IPS-18c (cell line): ENCODE measurements at regions not wholly inside any gene's neighbourhood (a gene's known extent, or its start where the extent isn't known, plus 50 kb on each side); places are given as distances from the start of the nearest gene placed in this dataset.

Experiments used
- H3K4me3 ChIP-seq: 2 replicates; pipeline ENCODE4 v1.7.0; 2013; ENCODE audit warnings: low read depth, mild to moderate bottlenecking, low read length, moderate library complexity; ENCODE audit not compliant: insufficient read depth
- H3K9me3 ChIP-seq: one replicate; pipeline ENCODE4 v1.6.1; 2013; ENCODE audit warnings: mild to moderate bottlenecking, low read length, moderate library complexity; ENCODE audit not compliant: control insufficient read depth, insufficient read depth

DNA sequence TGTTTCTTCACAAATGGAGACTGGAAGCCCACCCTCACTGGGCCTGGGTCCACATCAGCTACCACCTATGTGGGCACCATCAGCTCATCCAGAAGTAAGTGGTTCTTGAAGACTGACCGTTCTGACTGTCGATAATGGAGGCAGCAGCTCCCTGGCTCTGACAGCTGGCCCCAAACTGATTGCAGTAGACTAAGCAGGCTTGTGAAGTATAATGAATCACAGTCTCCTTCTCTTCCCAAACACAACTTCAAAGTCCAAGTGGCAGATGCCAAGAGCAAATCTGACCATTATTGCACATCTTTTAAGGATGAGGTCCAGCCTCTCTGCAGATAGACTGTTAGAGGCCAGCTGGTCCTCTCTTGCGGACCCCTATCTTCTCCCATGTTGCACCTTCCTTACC, 574.4 kb upstream of the KLF12 start:
- no peak overlapping the region for H3K4me3 ChIP-seq

DNA sequence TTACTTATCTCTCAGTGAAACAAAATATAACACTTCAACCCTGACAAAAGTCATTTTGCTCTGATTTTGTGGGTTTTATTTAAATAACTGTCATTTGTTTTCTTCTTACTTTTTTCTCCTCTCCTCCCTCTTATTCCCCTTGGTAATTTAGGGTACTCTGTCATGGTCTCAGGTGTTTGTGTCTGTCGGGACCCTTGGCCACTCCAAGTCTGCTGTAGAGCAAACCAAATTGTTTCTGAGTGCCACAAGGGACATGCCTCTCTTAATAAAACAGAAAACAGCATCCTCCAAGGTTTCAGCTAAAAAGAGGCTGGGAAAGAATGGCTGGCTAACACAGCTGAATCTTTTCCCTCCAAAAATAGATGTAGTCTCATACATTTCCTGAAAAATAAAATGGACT, 573.1 kb upstream of the KLF12 start:
- H3K4me3 ChIP-seq: no peak overlapping the region
- no peaks in the 10 kb centered on the region for H3K9me3 ChIP-seq

More for the DNA sequence above, 574.4 kb upstream of the KLF12 start:
- H3K9me3 ChIP-seq: no peaks in the 10 kb centered on the region

- Histone ChIP-seq H3K4me3 (no peak overlapping the region), H3K9me3 (no peaks in the 10 kb centered on the region)
These were observed 572.6 kb upstream of the KLF12 start for GRCh38 chr13:74706801-74707200.

GRCh38 chr13:74705438-74705837, 571.2 kb upstream of the KLF12 start:
- no peak overlapping the region for H3K4me3 ChIP-seq
- no peaks in the 10 kb centered on the region for H3K9me3 ChIP-seq

- Histone ChIP-seq H3K4me3 (no peak overlapping the region), H3K9me3 (no peaks in the 10 kb centered on the region)
These were observed 569.7 kb upstream of the KLF12 start for GRCh38 chr13:74703855-74704387.

- H3K4me3 ChIP-seq: no peak overlapping the region
These were observed 562.1 kb upstream of the KLF12 start for GRCh38 chr13:74696148-74696922.

GRCh38 chr13:74695021-74695800, 561.0 kb upstream of the KLF12 start:
- H3K4me3 ChIP-seq: no peak overlapping the region

More at GRCh38 chr13:74696148-74696922, 562.1 kb upstream of the KLF12 start:
- H3K9me3 ChIP-seq: no peaks in the 10 kb centered on the region

GRCh38 chr13:74687442-74688182, 553.4 kb upstream of the KLF12 start:
- H3K9me3 ChIP-seq: no peaks in the 10 kb centered on the region
- H3K4me3 ChIP-seq: no peak overlapping the region

More at GRCh38 chr13:74695021-74695800, 561.0 kb upstream of the KLF12 start:
- H3K9me3 ChIP-seq: no peaks in the 10 kb centered on the region

GRCh38 chr13:74683411-74683810, 549.2 kb upstream of the KLF12 start:
- Histone ChIP-seq H3K4me3 (no peak overlapping the region), H3K9me3 (no peaks in the 10 kb centered on the region)

DNA sequence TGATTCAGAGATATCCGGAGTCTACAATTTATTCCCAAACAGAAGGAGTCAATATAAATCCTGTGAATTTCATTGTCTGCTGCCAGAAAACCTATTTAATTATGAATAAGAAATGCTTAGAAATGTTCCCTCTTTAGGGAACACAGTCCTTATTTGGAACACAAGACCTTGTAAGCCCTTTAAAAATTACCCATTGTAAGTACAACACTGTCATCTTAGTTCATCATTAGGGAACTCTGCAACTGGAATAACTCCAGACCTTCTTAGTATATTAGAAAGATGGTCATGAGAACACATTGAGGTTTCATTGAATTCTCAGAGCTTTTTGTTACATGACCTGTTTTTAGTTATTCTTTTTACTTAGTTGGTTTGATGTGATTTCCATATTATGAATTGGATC, 548.5 kb upstream of the KLF12 start:
- Histone ChIP-seq H3K4me3 (no peak overlapping the region), H3K9me3 (no peaks in the 10 kb centered on the region)

DNA sequence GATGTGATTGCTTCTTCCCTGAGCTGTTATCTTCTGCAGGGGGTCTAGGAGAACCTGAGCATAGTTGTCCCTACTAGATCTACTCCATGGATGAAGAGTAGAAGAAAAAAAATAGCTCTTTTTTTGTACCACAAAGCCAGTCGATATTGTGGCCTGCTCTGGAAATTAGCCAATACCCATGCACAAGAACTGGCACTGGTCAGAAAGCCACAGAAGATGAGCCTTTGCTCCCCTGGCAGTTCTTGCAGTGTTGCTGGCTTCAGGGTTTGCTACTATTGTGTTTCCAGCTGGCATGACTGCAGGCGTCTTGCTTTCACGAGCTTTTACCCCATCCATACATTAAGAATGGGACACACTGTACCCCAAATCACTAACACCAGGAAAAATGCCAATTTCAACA, 547.7 kb upstream of the KLF12 start:
- H3K4me3 ChIP-seq: no peak overlapping the region
- H3K9me3 ChIP-seq: no peaks in the 10 kb centered on the region

DNA sequence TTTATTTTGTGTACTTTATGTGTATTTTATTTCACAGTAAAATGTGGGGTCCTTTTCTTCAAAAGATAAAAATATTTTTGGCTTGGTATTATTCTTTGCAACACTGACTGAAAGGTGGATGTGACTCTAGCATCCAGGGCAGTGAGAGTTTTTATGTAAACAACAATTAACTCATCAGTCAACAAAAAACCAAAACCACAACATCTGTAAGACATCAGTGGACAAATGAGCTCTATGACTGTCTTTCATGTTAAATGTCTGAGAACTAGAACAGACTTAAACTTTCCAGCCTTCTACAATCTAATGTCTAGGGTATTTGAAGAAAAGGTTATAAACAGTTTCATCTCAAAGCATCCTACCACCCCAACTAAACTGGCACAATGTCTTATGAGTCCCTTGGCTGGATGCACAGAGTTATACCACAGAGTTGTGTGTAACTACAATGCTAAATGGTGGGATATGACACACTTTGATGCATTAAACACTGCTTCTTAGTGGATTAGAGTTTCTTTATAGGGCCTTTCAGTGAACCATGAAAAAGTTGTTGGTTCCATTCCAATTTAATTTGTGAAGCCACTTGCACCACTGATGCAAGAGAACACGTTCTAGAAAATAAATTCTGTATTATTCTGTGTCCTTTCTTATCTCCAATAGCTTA, 544.2 kb upstream of the KLF12 start:
- no peaks in the 10 kb centered on the region for H3K9me3 ChIP-seq
- H3K4me3 ChIP-seq: no peak overlapping the region

GRCh38 chr13:74675972-74676371, 541.8 kb upstream of the KLF12 start:
- Histone ChIP-seq H3K4me3 (no peak overlapping the region), H3K9me3 (no peaks in the 10 kb centered on the region)

DNA sequence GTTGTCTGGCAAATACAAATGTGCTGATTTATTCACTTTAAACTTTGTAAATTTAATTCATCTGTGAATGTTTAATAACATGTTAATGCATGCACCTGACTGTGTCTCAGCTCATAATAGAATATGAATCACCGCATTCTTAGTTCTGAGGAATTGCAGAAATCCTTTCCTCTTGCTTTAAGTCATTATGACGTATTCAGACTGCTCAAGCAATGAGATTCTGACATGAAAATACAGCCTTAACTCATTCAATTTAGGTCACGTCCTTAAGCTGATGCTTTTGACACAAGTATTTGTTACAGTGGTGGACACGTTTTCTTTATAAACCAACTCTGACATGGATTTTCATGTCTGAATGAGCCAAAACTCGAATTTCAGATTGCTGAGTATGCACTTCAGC, 541.0 kb upstream of the KLF12 start:
- Histone ChIP-seq H3K4me3 (no peak overlapping the region), H3K9me3 (no peaks in the 10 kb centered on the region)

DNA sequence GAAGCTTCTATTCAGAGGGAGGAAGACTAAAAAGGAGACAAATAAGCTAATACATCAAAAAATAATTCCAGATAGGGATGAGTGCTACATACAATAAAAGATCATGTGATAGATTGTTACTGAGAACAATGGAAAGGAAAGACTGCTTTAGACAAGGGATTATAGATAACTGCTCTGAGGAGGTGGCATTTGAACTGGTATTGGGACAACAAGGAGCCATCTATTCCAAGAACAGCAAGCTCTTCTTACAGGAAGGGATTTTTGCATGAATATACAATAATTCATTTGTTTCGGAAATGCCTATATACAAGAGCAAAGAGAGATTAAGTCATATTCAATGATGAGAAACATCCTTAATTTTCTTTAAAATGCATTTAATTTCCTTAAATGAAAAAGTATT, 540.5 kb upstream of the KLF12 start:
- H3K9me3 ChIP-seq: no peaks in the 10 kb centered on the region
- H3K4me3 ChIP-seq: no peak overlapping the region

GRCh38 chr13:74669149-74669548, 534.9 kb upstream of the KLF12 start:
- no peaks in the 10 kb centered on the region for H3K9me3 ChIP-seq

DNA sequence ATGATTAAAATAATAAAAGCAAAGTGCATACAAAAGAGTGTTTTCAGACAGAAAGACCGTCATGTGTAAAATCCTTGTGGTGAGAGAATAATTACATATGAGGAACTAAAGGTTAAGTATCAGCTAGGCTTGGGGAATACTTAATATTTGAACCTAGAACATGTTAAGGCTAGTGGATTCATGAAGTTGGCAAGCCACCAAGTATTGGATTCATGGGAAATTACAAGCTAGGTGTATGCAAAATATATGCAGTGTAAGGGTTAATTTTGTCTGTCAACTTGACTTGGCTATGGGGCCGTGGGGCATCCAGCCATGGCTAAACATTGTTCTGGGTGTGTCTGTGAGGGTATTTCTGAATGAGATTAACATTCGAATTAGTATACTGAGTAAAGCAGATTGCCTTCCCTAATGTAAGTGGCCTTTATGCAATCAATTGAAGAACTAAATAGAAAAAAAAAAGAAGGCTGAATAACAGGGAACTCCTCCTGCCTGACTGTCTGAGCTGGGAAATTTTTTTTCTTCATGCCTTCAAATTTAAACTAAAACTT, 533.5 kb upstream of the KLF12 start:
- H3K4me3 ChIP-seq: no peak overlapping the region
- no peaks in the 10 kb centered on the region for H3K9me3 ChIP-seq

More at GRCh38 chr13:74669149-74669548, 534.9 kb upstream of the KLF12 start:
- no peak overlapping the region for H3K4me3 ChIP-seq
